ENCODE measurements at regions not wholly inside any gene's neighbourhood (a gene's known extent, or its start where the extent isn't known, plus 50 kb on each side); places are given as distances from the start of the nearest gene placed in this dataset.

- no peak for DNase-seq
These were observed 1943.7 kb downstream of the NCAM2 start for GRCh38 chr21:22941779-22942490.

DNA sequence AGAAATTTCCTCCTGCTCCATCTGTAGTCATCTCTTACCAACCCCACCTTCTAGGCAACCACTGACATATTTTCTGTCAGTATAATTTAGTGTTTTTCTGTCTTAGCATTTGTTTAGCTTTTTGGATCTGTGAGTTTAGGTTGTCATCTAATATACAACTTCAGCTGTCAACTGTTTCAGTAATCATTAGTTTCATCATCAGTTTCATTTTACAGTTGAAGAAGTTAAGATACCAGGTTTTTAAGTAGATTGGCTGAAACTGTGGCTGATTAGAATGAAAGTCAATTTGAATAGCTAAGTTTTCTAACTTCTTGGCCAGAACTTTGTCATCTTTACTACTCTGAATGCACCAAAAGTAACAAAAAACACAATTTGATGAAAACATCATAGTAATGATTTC lies 1957.3 kb downstream of the NCAM2 start:
- no peak for DNase-seq

GRCh38 chr21:22961258-22961657 lies 1963.0 kb downstream of the NCAM2 start:
- DNase-seq, result no peak

DNA sequence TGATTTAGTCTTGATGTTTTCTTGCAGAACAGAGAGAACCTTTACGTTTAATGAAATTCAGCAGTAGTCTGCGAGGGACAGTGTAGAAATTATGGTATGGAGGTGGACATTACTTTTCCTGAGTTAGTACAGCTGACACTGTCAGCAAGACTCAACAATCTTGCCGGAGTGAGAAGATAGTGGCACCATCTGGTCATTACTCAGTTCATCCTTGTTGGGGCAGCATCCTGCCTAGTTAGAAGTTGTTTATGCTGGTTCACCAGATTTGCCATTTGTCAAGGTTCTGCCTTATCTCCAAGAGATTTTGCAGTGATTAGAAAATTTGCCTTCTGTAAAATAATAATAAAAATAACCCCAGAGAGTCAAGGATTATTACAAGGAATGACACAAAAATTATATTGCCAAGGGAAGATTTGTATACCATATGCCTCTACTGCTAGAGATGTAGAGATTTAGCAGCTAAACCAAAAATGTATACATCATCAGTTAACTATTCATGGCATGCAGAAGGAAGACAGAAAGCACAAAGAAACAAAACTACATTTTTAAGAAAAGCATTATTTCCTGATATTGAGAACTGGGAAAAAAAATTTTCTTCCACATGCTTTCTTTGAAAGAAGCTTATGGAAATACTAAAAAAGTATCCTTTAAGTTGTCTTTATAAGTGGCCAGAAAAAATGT lies 1967.4 kb downstream of the NCAM2 start:
- no peak for DNase-seq

- DNase-seq, result no peak
These were observed 1983.6 kb downstream of the NCAM2 start for GRCh38 chr21:22981819-22982218.

GRCh38 chr21:22993144-22993543 lies 1994.9 kb downstream of the NCAM2 start:
- no peak for DNase-seq

GRCh38 chr21:22993822-22994574 lies 1995.8 kb downstream of the NCAM2 start:
- DNase-seq, result no peak

DNA sequence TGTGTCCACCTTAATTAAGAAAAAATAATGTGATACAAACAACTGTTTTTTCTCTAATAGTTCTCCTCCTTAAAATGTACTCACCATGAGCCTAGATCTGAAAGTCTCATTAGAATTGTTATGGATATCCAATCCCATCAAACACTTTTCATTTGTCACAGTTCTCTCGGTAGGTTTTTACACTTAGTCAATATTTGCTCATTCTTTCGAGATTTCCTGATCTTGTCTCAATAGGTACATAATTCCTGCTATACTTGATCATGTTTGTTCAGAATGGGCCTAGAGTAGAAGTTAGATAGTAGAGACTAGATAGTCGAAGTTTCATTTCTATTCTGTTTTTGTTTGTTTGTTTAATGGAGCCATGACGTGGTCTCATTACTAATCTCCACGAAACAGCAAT lies 2005.7 kb downstream of the NCAM2 start:
- no peak for DNase-seq

DNA sequence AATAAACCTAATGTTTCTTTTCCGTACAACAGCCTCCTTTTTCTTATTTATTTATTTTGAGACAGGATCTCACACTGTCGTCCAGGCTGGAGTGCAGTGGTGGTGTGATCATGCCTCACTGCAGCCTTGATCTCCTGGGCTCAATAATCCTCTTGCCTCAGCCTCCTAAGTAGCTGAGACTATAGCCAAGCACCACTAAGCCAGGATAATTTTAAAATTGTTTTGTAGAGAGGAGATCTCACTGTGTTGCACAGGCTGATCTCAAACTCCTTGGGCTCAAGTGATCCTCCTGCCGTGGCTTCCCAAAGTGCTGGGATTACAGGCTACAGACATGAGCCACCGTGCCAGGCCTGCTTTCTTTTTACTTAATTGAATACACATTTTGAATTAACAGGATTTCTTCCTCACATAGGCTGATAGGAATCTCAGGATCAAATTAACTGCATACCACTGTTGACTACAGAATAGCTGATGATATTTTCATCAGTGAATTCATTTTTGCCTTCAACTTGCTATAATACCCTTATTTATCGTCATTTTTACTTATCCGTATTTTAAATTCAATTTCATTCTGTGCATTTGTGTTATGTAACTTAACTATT lies 2010.5 kb downstream of the NCAM2 start:
- DNase-seq, result no peak

DNA sequence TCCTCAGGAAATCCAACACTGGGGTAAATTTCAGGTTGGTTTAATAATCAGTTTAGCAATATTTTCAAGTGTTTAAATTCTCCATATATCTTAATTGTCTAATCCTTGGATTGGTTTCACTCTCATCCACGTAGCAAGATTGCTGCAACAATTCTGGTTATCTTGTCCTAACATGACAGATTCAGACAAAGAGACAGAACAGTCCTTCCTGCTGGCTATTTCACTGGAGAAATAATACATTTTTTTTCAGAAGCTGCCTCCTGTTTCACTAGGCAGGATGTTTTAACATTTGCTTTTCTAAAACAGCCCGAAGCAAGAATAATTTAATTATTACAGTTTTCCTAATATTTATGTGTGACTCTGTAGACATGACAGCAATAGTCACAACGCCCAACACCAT lies 2011.2 kb downstream of the NCAM2 start:
- no peak for DNase-seq

GRCh38 chr21:23014021-23014420 lies 2015.8 kb downstream of the NCAM2 start:
- no peak for DNase-seq

DNA sequence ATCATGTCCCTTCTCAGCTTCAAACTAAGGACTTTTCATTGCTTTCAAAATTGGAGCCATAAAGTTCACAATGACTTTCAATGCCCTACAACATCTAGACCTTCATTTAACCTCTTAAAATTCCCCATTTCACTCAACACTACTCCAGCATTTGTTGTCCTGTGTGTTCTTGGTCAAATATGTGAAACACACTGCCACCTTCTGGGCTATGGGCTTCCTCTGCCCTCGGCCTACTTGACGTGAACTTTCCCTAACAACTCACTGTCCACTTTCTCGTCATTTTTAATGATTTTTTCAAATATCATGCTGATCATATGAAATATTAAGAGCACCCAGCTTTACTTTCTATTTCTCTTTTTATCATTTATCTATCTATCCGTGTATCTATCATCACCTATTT lies 2018.4 kb downstream of the NCAM2 start:
- no peak for DNase-seq

GRCh38 chr21:23017989-23018388 lies 2019.8 kb downstream of the NCAM2 start:
- no peak for DNase-seq

- no peak for DNase-seq
These were observed 2022.8 kb downstream of the NCAM2 start for GRCh38 chr21:23020969-23021368.

DNA sequence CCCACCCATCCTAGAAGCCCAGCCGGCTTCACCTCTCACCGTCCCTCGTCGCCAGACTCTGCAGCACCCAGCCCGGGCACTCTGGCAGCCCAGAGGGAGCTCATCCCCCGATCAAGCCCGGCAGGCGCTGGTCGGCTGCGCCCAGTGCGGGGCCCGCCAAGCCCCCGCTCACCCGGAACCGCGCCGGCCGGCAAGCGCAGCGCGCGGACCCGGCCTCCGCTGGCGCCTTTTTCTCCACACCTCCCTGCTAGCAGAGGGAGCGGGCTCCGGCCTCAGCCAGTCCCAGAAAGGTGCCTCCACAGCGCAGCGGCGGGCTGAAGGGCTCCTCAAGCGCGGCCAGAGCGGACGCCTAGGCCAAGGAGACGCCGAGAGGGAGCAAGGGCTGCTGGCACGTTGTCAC lies 2023.3 kb downstream of the NCAM2 start:
- DNase-seq, result no peak

DNA sequence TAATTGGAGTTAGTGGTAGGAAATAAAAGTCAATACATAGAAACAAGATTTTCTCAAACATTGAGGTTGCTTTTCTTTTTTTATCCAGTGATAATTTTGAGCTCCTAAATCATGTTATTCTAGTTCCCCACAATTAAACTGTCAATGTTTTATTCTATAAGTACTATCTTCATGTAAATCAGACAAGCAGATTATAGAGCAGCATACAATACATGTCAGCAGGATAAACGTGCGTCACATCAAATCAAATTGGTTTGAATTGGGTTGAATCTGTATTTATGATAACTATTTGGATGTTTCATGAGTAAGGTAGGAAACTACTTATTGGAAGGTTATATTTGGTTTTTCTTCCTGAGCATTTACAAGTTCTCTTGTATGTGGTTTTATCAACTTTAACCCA lies 2028.7 kb downstream of the NCAM2 start:
- no peak for DNase-seq

DNA sequence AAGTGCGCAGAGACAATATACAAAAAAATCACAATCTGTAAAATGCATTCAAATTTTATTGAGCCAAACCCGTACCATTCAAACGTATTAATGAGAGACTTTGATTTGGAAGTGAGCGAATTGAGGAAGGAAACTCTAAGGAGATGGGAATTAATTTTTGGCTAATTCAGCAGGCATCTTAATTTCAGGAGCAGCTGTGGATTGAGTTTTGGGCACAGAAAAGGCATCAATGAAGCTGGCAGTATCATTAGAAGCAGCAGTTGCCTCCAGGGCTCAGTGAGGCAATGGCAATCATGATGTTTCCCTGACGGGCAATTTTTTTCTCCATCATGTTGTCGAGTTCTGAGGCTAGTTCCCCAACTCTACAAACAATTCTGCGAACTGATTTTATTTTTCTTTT lies 2041.6 kb downstream of the NCAM2 start:
- no peak for DNase-seq

- no peak for DNase-seq
These were observed 2047.7 kb downstream of the NCAM2 start for GRCh38 chr21:23045955-23046354.

DNA sequence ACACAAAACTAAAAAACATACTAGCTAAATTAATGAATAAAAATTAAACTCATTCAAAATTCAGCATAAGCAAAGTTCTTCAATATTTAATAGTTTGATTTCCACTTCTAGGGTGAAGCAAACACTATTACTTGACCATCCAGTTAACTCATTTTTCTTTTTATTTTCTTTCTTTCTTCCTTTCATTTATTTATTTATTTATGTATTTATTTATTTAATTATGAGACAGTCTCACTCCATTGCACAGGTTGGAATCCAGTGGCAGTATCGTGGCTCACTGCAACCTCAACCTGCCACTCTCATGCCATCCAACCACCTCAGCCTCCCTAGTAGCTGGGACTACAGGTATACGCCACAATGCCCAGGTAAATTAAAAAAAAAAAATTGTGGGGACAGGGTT lies 2069.5 kb downstream of the NCAM2 start:
- no peak for DNase-seq

GRCh38 chr21:23083242-23083641 lies 2085.0 kb downstream of the NCAM2 start:
- DNase-seq, result no peak

- DNase-seq, result no peak
These were observed 2095.1 kb downstream of the NCAM2 start for GRCh38 chr21:23093259-23093658.

DNA sequence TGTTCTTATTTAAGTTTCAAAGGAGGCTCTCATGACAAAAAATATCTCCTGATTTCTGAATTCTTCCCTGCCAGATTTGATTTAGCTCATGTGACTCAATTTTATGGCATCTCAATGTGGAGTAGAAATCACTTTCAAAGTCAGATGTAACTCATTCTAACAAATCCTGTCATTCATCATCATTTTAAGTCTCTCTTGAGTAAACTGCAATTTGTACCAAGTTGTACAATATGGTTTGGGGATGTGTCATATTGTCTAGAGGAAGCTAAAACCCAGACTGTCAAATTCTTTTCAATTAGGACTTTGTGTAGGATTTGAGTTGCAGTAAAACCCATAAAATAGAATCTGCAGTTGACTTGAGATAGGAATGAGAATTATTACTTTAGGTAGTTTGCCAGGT lies 2101.0 kb downstream of the NCAM2 start:
- no peak for DNase-seq

DNA sequence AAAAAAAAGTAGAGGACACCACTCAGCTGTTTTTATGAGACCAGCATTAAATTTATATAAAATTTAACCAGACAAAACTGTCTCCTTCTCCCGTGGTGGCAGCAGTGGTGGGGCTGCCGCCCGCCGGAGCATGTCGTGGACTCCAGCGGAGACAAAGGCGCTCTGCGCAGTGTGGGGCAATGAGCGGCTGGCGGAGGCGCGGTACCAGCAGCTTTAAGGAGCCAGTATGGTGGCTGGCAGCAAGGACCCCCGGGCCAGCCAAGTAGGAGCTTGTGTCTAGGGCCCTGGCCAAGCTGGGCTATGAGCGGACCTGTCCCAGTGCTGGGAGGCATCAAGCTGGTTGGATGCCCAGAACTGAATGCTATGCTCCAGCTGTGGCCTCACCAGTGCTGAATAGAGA lies 2102.9 kb downstream of the NCAM2 start:
- DNase-seq, result no peak

DNA sequence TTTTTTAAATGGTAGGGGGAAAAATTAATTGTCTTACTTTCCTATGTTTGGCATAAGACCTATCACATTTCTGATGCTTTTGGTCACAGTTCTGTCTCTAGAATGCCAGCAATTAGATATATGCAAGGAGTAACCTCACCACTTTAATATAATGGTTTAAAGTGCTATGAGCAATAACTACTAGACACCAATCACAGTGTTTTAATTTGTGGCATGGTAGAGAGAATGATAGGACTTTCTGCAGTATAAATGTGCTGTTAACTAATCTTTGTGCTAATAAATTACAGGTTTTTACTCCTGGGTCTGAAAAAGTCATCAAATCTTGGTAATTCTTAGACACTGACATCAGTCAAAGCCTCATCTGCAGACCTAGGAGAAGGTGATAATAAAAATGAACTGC lies 2110.3 kb downstream of the NCAM2 start:
- DNase-seq, result no peak
